H9 (cell line): ENCODE measurements at regions not wholly inside any gene's neighbourhood (a gene's known extent, or its start where the extent isn't known, plus 50 kb on each side); places are given as distances from the start of the nearest gene placed in this dataset.

Source experiments
- DNase-seq: peaks from one replicate; pipeline ENCODE4 v3.0.0-alpha.2; 2017
- H2AFZ ChIP-seq: one replicate; pipeline ENCODE4 v1.6.1; 2013; ENCODE audit warnings: mild to moderate bottlenecking, low read length, control low read depth, moderate library complexity
- H2AK5ac ChIP-seq: 2 replicates; pipeline ENCODE4 v1.6.1; 2013; ENCODE audit warnings: low read length, control low read depth, mixed read lengths; ENCODE audit not compliant: insufficient read length
- H2BK120ac ChIP-seq: one replicate; pipeline ENCODE4 v1.6.1; 2013; ENCODE audit warnings: low read depth, mild to moderate bottlenecking, low read length, control low read depth, inconsistent platforms; ENCODE audit not compliant: poor library complexity, severe bottlenecking
- H2BK12ac ChIP-seq: 2 replicates; pipeline ENCODE4 v1.6.1; 2013; ENCODE audit warnings: low read length, control low read depth, mixed read lengths, low read depth; ENCODE audit not compliant: insufficient read length
- H2BK15ac ChIP-seq: 2 replicates; pipeline ENCODE4 v1.6.1; 2013; ENCODE audit warnings: low read depth, low read length, control low read depth
- H2BK20ac ChIP-seq: one replicate; pipeline ENCODE4 v1.6.1; 2013; ENCODE audit warnings: low read depth, mild to moderate bottlenecking, low read length, control low read depth, inconsistent platforms; ENCODE audit not compliant: poor library complexity, severe bottlenecking
- H2BK5ac ChIP-seq: 2 replicates; pipeline ENCODE4 v1.6.1; 2013; ENCODE audit warnings: low read length, control low read depth, mixed read lengths; ENCODE audit not compliant: insufficient read length
- H3K14ac ChIP-seq: 2 replicates; pipeline ENCODE4 v1.6.1; 2013; ENCODE audit warnings: low read length, control low read depth; ENCODE audit not compliant: insufficient read depth
- H3K18ac ChIP-seq: 2 replicates; pipeline ENCODE4 v1.6.1; 2013; ENCODE audit warnings: low read depth, mild to moderate bottlenecking, mixed read lengths, low read length, control low read depth; ENCODE audit not compliant: insufficient read length
- H3K23ac ChIP-seq: 2 replicates; pipeline ENCODE4 v1.6.1; 2013; ENCODE audit warnings: low read length, control low read depth, mixed read lengths, low read depth; ENCODE audit not compliant: insufficient read length
- H3K23me2 ChIP-seq: 2 replicates; pipeline ENCODE4 v1.6.1; 2013; ENCODE audit warnings: low read depth, mild to moderate bottlenecking, mixed read lengths, low read length, control low read depth; ENCODE audit not compliant: insufficient read length, poor library complexity, severe bottlenecking
- H3K27ac ChIP-seq: 2 replicates; pipeline ENCODE4 v1.5.1; 2013; ENCODE audit warnings: low read length, control low read depth, mixed read lengths, low read depth; ENCODE audit not compliant: insufficient read length
- H3K27me3 ChIP-seq: 2 replicates; pipeline ENCODE4 v1.6.1; 2013; ENCODE audit warnings: low read length, control low read depth, inconsistent platforms; ENCODE audit not compliant: insufficient read depth
- H3K4ac ChIP-seq: 2 replicates; pipeline ENCODE4 v1.6.1; 2013; ENCODE audit warnings: low read depth, mild to moderate bottlenecking, control low read depth, inconsistent platforms, low read length, moderate library complexity
- H3K4me1 ChIP-seq: 2 replicates; pipeline ENCODE4 v1.6.1; 2013; ENCODE audit warnings: low read length, control low read depth, inconsistent platforms; ENCODE audit not compliant: insufficient read depth
- H3K4me2 ChIP-seq: 2 replicates; pipeline ENCODE4 v1.6.1; 2013; ENCODE audit warnings: low read length, control low read depth, mixed read lengths; ENCODE audit not compliant: insufficient read length, insufficient read depth
- H3K56ac ChIP-seq: 2 replicates; pipeline ENCODE4 v1.6.1; 2013; ENCODE audit warnings: low read depth, mild to moderate bottlenecking, mixed read lengths, low read length, control low read depth; ENCODE audit not compliant: insufficient read length
- H3K79me1 ChIP-seq: 2 replicates; pipeline ENCODE4 v1.6.1; 2013; ENCODE audit warnings: low read depth, mild to moderate bottlenecking, moderate library complexity, low read length, control low read depth, inconsistent platforms; ENCODE audit not compliant: insufficient read depth, poor library complexity, severe bottlenecking
- H3K79me2 ChIP-seq: 2 replicates; pipeline ENCODE4 v1.6.1; 2013; ENCODE audit warnings: low read length, control low read depth, inconsistent platforms; ENCODE audit not compliant: insufficient read depth
- H3K9ac ChIP-seq: 2 replicates; pipeline ENCODE4 v1.6.1; 2013; ENCODE audit warnings: low read length, control low read depth, mixed read lengths; ENCODE audit not compliant: insufficient read length; ENCODE audit errors: extremely low read depth
- H3K9me3 ChIP-seq: one replicate; pipeline ENCODE4 v1.6.1; 2013; ENCODE audit warnings: low read depth, low read length, inconsistent platforms; ENCODE audit not compliant: control insufficient read depth
- H3T11ph ChIP-seq: one replicate; pipeline ENCODE4 v1.6.1; 2013; ENCODE audit warnings: mild to moderate bottlenecking, low read length, control low read depth, inconsistent platforms
- H4K20me1 ChIP-seq: one replicate; pipeline ENCODE4 v1.6.1; 2013; ENCODE audit not compliant: control insufficient read depth, insufficient read length, insufficient read depth
- H4K5ac ChIP-seq: 2 replicates; pipeline ENCODE4 v1.6.1; 2013; ENCODE audit warnings: low read depth, mild to moderate bottlenecking, mixed read lengths, low read length, control low read depth; ENCODE audit not compliant: insufficient read length
- H4K8ac ChIP-seq: replicated peaks from 2 replicates; pipeline ENCODE4 v1.6.1; 2013; ENCODE audit warnings: low read length, control low read depth, mixed read lengths, low read depth; ENCODE audit not compliant: insufficient read length
- H4K91ac ChIP-seq: 2 replicates; pipeline ENCODE4 v1.6.1; 2013; ENCODE audit warnings: low read depth, mild to moderate bottlenecking, moderate library complexity, mixed read lengths, low read length, control low read depth; ENCODE audit not compliant: insufficient read length
- H3K27ac Mint-ChIP-seq, 3 experiments: 2 replicates in 2 of 3; 3 replicates in 1 of 3; pipeline ENCODE4 v1.8.0; 2020 to 2021; ENCODE audit warnings: mixed read lengths in 3 of 3, mild to moderate bottlenecking in 1 of 3, moderate library complexity in 1 of 3
- H3K27me3 Mint-ChIP-seq: 2 replicates; pipeline ENCODE4 v1.8.0; 2021; ENCODE audit warnings: low read depth, mild to moderate bottlenecking, moderate library complexity, mixed read lengths
- H3K36me3 Mint-ChIP-seq, 3 experiments: 2 replicates in 2 of 3; 3 replicates in 1 of 3; pipeline ENCODE4 v1.8.0; 2020 to 2021; ENCODE audit warnings: low read depth in 3 of 3, mixed read lengths in 3 of 3; ENCODE audit not compliant: insufficient read depth in 1 of 3
- H3K4me1 Mint-ChIP-seq, 2 experiments: 2 replicates each; pipeline ENCODE4 v1.8.0; 2020; ENCODE audit warnings: mixed read lengths in 2 of 2
- H3K4me3 Mint-ChIP-seq, 2 experiments: 2 replicates in 1 of 2; 3 replicates in 1 of 2; pipeline ENCODE4 v1.8.0; 2020 to 2021; ENCODE audit warnings: mild to moderate bottlenecking in 2 of 2, mixed read lengths in 2 of 2, moderate library complexity in 1 of 2
- H3K9me3 Mint-ChIP-seq, 2 experiments: 2 replicates in 1 of 2; 3 replicates in 1 of 2; pipeline ENCODE4 v1.8.0; 2020; ENCODE audit warnings: mild to moderate bottlenecking in 2 of 2, mixed read lengths in 2 of 2, moderate library complexity in 1 of 2
- WGBS: extraction: QIAGEN DNeasy Blood & Tissue Kit; methylation state at CpG from one replicate; pipeline ENCODE4 v1.1.7; 2013; ENCODE audit warnings: missing lambda C conversion rate, low lambda C conversion rate, mixed read lengths; ENCODE audit not compliant: insufficient read length; ENCODE audit errors: extremely low coverage; 5-methylcytosine and 5-hydroxymethylcytosine counted together
- TF ChIP-seq, protein P1 (sequence below): fragments of 200-600 bp; sonication (generic); conservative IDR thresholded peaks from 3 replicates; pipeline ENCODE4 v1.8.0; 2021; ENCODE audit warnings: antibody characterized with exemption, mild to moderate bottlenecking

GRCh38 chr2:72004976-72005375 is 142.7 kb downstream of the CYP26B1 start:
- no peak overlapping the region for H3K4me3 Mint-ChIP-seq
- Histone ChIP-seq H3K79me1 (no peaks in the 10 kb centered on the region), H3K23me2 (no peaks in the 10 kb centered on the region), H2BK15ac (no peak overlapping the region), H3K9ac (no peak overlapping the region), H3K4me1 (peaks cover 3% of the 10 kb centered on the region; the same call in 1 of the 2 replicates), H3K23ac (no peak overlapping the region), H2BK20ac (no peak overlapping the region), H2BK120ac (no peak overlapping the region), H3K4ac (no peak overlapping the region), H4K20me1 (no peaks in the 10 kb centered on the region), H4K8ac (no peak overlapping the region), H3K79me2 (no peaks in the 10 kb centered on the region), H2BK5ac (no peak overlapping the region), H2AFZ (no peak overlapping the region), H3K56ac (no peak overlapping the region), H3K27me3 (no peaks in the 10 kb centered on the region), H3T11ph (no peak overlapping the region), H3K18ac (no peak overlapping the region), H4K5ac (no peak overlapping the region), H2BK12ac (no peak overlapping the region), H3K9me3 (no peaks in the 10 kb centered on the region), H3K27ac (no peak overlapping the region), H4K91ac (no peak overlapping the region), H3K4me2 (no peak overlapping the region), H2AK5ac (no peak overlapping the region), H3K14ac (no peak overlapping the region)
- no peaks in the 10 kb centered on the region for H3K9me3 Mint-ChIP-seq
- DNase-seq: no peak
- TF ChIP-seq, protein P1, sequence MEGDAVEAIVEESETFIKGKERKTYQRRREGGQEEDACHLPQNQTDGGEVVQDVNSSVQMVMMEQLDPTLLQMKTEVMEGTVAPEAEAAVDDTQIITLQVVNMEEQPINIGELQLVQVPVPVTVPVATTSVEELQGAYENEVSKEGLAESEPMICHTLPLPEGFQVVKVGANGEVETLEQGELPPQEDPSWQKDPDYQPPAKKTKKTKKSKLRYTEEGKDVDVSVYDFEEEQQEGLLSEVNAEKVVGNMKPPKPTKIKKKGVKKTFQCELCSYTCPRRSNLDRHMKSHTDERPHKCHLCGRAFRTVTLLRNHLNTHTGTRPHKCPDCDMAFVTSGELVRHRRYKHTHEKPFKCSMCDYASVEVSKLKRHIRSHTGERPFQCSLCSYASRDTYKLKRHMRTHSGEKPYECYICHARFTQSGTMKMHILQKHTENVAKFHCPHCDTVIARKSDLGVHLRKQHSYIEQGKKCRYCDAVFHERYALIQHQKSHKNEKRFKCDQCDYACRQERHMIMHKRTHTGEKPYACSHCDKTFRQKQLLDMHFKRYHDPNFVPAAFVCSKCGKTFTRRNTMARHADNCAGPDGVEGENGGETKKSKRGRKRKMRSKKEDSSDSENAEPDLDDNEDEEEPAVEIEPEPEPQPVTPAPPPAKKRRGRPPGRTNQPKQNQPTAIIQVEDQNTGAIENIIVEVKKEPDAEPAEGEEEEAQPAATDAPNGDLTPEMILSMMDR: no peak
- no CpG with 5 or more reads among the region's 6 CpGs for WGBS
- no peak overlapping the region for H3K27ac Mint-ChIP-seq
- H3K36me3 Mint-ChIP-seq: no peaks in the 10 kb centered on the region; a peak in 1 of 7 replicates
- peaks cover 3% of the 10 kb centered on the region for H3K27me3 Mint-ChIP-seq
- peaks cover 4 to 6% of the 10 kb centered on the region in 2 experiments for H3K4me1 Mint-ChIP-seq
